Osteoblast (primary cell): ENCODE measurements at regions not wholly inside any gene's neighbourhood (a gene's known extent, or its start where the extent isn't known, plus 50 kb on each side); places are given as distances from the start of the nearest gene placed in this dataset.
"Not testable (repeated sequence)": the region's sequence is repeated elsewhere in the genome, so short reads cannot be mapped to it uniquely, and the experiment has no call there.

ENCODE experiments used
- DNase-seq: peaks from one replicate; pipeline ENCODE4 v3.0.0; 2011; ENCODE audit warnings: low spot score, mixed read lengths; ENCODE audit not compliant: insufficient read length; ENCODE audit errors: missing footprints
- H2AFZ ChIP-seq: 2 replicates; pipeline ENCODE4 v1.6.0; 2011; ENCODE audit warnings: mild to moderate bottlenecking, low read length
- H3K27ac ChIP-seq: 2 replicates; pipeline ENCODE4 v1.5.1; 2011; ENCODE audit warnings: mild to moderate bottlenecking, low read depth, low read length, moderate library complexity
- H3K27me3 ChIP-seq: 2 replicates; pipeline ENCODE4 v1.6.0; 2012; ENCODE audit warnings: mild to moderate bottlenecking, control low read depth, inconsistent platforms, low read length, moderate library complexity; ENCODE audit not compliant: insufficient read depth
- H3K36me3 ChIP-seq: 2 replicates; pipeline ENCODE4 v1.5.1; 2011; ENCODE audit warnings: mild to moderate bottlenecking, low read length, control low read depth, moderate library complexity; ENCODE audit not compliant: insufficient read depth
- H3K4me1 ChIP-seq: 2 replicates; pipeline ENCODE4 v1.5.1; 2011; ENCODE audit warnings: mild to moderate bottlenecking, low read length, control low read depth, moderate library complexity; ENCODE audit not compliant: insufficient read depth
- H3K4me2 ChIP-seq: 2 replicates; pipeline ENCODE4 v1.6.0; 2011; ENCODE audit warnings: mild to moderate bottlenecking, low read length; ENCODE audit not compliant: insufficient read depth
- H3K4me3 ChIP-seq: fragments of 200-600 bp; sonication (generic); 3 replicates; pipeline ENCODE4 v1.5.1; 2012; ENCODE audit warnings: mild to moderate bottlenecking, low read length, inconsistent platforms; ENCODE audit not compliant: insufficient read depth
- H3K79me2 ChIP-seq: 2 replicates; pipeline ENCODE4 v1.6.0; 2012; ENCODE audit warnings: mild to moderate bottlenecking, low read length, control low read depth, inconsistent platforms; ENCODE audit not compliant: insufficient read depth
- H3K9me3 ChIP-seq: 2 replicates; pipeline ENCODE4 v1.5.1; 2011; ENCODE audit warnings: low read depth, low read length, control low read depth
- H4K20me1 ChIP-seq: 2 replicates; pipeline ENCODE4 v1.6.0; 2012; ENCODE audit warnings: mild to moderate bottlenecking, low read length, control low read depth; ENCODE audit not compliant: insufficient read depth
- CTCF ChIP-seq: IDR thresholded peaks from 2 replicates; pipeline ENCODE4 v1.5.1; 2011; ENCODE audit warnings: mild to moderate bottlenecking, low read depth, low read length, moderate library complexity; ENCODE audit errors: extremely low read depth

- Histone ChIP-seq H3K79me2 (no peaks in the 10 kb centered on the region), H3K4me1 (no peaks in the 10 kb centered on the region), H3K27ac (no peak overlapping the region), H2AFZ (no peak overlapping the region), H3K4me2 (no peak overlapping the region), H4K20me1 (no peaks in the 10 kb centered on the region), H3K27me3 (no peaks in the 10 kb centered on the region), H3K9me3 (no peaks in the 10 kb centered on the region), H3K36me3 (no peaks in the 10 kb centered on the region), H3K4me3 (no peak overlapping the region)
- no peak for TF ChIP-seq CTCF
- DNase-seq: no peak
Measured at GRCh38 chr3:175948041-175948440, 1088.9 kb downstream of the NAALADL2 start.

GRCh38 chr3:175941352-175941751, 1082.2 kb downstream of the NAALADL2 start:
- Histone ChIP-seq H2AFZ (no peak overlapping the region), H3K36me3 (no peaks in the 10 kb centered on the region), H3K4me3 (no peak overlapping the region), H3K4me1 (no peaks in the 10 kb centered on the region), H3K27me3 (no peaks in the 10 kb centered on the region), H3K27ac (no peak overlapping the region), H3K9me3 (no peaks in the 10 kb centered on the region), H4K20me1 (no peaks in the 10 kb centered on the region), H3K4me2 (no peak overlapping the region), H3K79me2 (no peaks in the 10 kb centered on the region)
- peak; percentile 23 for TF ChIP-seq CTCF
- DNase-seq: no peak

- Histone ChIP-seq H3K27me3 (no peaks in the 10 kb centered on the region), H3K36me3 (no peaks in the 10 kb centered on the region), H3K27ac (no peak overlapping the region), H3K79me2 (no peaks in the 10 kb centered on the region), H4K20me1 (no peaks in the 10 kb centered on the region), H2AFZ (no peak overlapping the region), H3K4me3 (no peak overlapping the region), H3K4me1 (no peaks in the 10 kb centered on the region), H3K4me2 (no peak overlapping the region), H3K9me3 (no peaks in the 10 kb centered on the region)
- DNase-seq: no peak
- TF ChIP-seq CTCF: no peak
Measured at GRCh38 chr3:175940881-175941280, 1081.7 kb downstream of the NAALADL2 start.

GRCh38 chr3:175940243-175940642, 1081.1 kb downstream of the NAALADL2 start:
- Histone ChIP-seq H4K20me1 (no peaks in the 10 kb centered on the region), H3K36me3 (no peaks in the 10 kb centered on the region), H3K4me1 (no peaks in the 10 kb centered on the region), H3K9me3 (no peaks in the 10 kb centered on the region), H3K4me3 (no peak overlapping the region), H3K79me2 (no peaks in the 10 kb centered on the region), H3K27ac (no peak overlapping the region), H2AFZ (peak overlapping the region; percentile 6), H3K27me3 (no peaks in the 10 kb centered on the region), H3K4me2 (no peak overlapping the region)
- TF ChIP-seq CTCF: no peak
- peak; percentile 94 for DNase-seq

GRCh38 chr3:175937367-175937766, 1078.2 kb downstream of the NAALADL2 start:
- not testable (repeated sequence) for H3K4me1 ChIP-seq, H3K27ac ChIP-seq, H3K9me3 ChIP-seq, H3K36me3 ChIP-seq, H3K79me2 ChIP-seq, H4K20me1 ChIP-seq, H3K27me3 ChIP-seq, DNase-seq, H3K4me3 ChIP-seq, H2AFZ ChIP-seq, H3K4me2 ChIP-seq
